ENCODE measurements at regions not wholly inside any gene's neighbourhood (a gene's known extent, or its start where the extent isn't known, plus 50 kb on each side); places are given as distances from the start of the nearest gene placed in this dataset.
"Not testable (repeated sequence)": the region's sequence is repeated elsewhere in the genome, so short reads cannot be mapped to it uniquely, and the experiment has no call there.

- ChIA-PET CTCF (no interaction called here), POLR2A (no interaction called here)
Measured at GRCh38 chr6:96276305-96276704, 245.3 kb upstream of the UFL1 start.

- ChIA-PET POLR2A (no interaction called here), CTCF (no interaction called here)
Measured at GRCh38 chr6:96276856-96277255, 244.8 kb upstream of the UFL1 start.

- CTCF ChIA-PET = no interaction called here
- POLR2A ChIA-PET = no interaction called here
Measured at GRCh38 chr6:96279084-96279483, 242.5 kb upstream of the UFL1 start.

- ChIA-PET POLR2A (no interaction called here), CTCF (no interaction called here)
Measured at GRCh38 chr6:96286503-96286902, 235.1 kb upstream of the UFL1 start.

GRCh38 chr6:96299525-96299924, 222.1 kb upstream of the UFL1 start:
- POLR2A ChIA-PET = no interaction called here
- CTCF ChIA-PET = no interaction called here

DNA sequence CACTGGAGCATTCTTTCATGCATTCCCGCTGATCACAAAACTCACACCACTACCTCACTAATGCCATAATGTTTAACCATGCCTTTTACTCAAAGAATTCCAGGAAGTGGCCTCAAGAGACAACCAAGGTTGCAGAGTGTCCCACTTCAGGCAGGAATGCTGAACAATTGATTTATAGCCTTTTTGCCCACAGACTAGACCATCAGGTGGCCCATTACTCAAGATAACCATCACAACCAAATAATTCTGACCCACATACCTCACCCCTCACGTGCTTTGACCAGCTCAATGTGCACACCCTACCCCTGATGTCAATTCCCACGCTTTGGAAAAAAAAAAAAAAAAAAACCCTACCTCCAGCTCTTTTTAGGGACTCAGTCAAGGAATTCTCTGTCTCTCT, 220.6 kb upstream of the UFL1 start:
- ChIA-PET POLR2A (no interaction called here), CTCF (no interaction called here)

- ChIA-PET POLR2A (no interaction called here), CTCF (no interaction called here)
Measured at GRCh38 chr6:96301781-96302180, 219.8 kb upstream of the UFL1 start.

DNA sequence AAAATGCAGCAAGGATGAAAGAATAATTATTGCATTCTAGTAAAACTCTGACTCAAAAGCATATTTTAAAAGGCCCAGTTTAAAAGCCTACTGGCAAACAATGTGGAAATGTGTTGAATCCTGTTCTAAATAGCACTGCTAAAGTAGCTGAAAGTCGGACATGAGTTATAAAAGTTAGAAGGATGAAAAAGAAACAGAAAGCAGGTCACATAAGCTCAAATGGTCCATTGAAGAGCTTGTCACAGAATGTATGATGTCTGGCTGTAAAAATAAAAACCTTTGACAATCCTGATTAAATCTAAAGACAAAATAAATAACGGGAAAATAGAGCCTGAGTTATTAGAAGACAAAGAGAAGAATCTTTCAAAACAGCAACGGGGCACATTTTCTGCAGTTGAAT, 218.6 kb upstream of the UFL1 start:
- POLR2A ChIA-PET = no interaction called here

DNA sequence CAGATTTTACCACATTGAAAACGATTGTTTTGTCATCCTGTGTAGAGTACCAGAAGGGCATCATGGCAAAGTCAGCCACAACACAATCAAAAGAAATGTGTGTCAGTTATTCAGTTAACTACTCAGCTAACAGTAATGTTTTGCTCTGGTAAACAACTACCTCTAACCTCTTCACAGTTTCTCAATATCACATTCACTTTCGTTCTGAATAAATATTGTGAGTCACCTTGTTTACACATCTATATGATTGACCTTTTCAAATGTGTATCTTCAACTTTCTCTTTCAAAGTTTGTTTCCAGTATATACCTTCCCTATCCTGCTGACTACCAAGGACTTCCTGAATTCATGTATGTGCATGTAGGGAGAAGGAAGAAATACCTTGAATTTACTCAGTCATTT, 216.6 kb upstream of the UFL1 start:
- POLR2A ChIA-PET = no interaction called here
- CTCF ChIA-PET = no interaction called here

More for the DNA sequence above, 218.6 kb upstream of the UFL1 start:
- CTCF ChIA-PET = no interaction called here

DNA sequence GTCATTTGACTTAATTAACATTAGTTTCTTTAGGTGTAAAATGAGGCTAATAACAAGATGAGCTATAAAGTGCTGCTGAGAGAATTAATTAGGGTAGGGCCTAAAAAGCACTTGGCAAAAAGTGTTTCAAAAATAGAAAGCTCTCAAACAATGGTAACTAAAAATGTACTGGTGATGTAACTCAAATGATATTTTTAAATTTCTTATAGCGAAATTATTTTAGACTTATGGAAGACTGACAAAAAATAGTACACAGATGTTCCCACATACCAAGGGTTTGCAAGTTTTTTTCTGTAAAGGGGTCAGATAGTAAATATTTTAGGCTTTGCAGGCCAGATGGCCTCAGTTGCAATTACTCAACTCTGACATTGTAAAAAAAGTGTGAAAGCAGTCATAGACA, 190.7 kb upstream of the UFL1 start:
- POLR2A ChIA-PET = no interaction called here

DNA sequence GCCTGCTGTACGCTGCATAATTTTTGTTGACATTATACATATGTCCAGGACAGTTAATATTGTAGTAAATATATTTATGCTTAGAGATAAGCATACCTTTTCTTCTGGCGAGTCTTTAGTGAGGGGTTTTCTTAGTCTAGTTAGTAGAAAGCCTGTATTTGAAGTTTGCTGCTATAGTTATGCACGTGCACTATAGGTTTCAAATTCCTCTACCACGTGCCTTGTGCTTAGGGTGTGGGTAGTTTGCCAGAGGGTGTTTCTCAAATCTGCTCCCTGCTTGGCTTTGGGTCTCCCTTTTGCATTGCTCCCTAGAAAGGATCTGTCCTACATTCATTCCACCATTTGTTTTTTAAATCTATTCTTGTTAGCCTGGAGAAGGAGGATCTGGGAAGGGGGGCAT, 181.4 kb upstream of the UFL1 start:
- ChIA-PET POLR2A (no interaction called here), CTCF (no interaction called here)

More for the DNA sequence above, 190.7 kb upstream of the UFL1 start:
- CTCF ChIA-PET = no interaction called here

DNA sequence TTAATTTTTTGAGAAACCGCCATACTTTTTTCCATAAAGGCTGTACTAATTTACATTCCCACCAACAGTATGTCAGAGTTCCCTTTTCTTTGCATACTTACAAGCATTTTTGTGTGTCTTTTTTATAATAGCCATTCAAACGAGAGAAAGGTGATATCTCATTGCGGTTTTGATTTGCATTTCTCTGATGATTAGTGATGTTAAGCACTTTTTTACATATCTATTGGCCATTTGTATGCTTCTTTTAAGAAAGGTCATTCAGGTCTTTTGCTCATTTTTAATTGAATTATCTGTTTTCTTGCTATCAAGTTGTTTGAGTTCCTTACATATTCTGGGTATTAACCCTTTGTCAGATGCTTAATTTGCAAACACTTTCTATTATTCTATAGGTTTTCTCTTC, 176.1 kb upstream of the UFL1 start:
- POLR2A ChIA-PET = no interaction called here

GRCh38 chr6:96381246-96381645, 140.4 kb upstream of the UFL1 start:
- ChIA-PET POLR2A (no interaction called here), CTCF (no interaction called here)

More for the DNA sequence above, 176.1 kb upstream of the UFL1 start:
- CTCF ChIA-PET = no interaction called here

DNA sequence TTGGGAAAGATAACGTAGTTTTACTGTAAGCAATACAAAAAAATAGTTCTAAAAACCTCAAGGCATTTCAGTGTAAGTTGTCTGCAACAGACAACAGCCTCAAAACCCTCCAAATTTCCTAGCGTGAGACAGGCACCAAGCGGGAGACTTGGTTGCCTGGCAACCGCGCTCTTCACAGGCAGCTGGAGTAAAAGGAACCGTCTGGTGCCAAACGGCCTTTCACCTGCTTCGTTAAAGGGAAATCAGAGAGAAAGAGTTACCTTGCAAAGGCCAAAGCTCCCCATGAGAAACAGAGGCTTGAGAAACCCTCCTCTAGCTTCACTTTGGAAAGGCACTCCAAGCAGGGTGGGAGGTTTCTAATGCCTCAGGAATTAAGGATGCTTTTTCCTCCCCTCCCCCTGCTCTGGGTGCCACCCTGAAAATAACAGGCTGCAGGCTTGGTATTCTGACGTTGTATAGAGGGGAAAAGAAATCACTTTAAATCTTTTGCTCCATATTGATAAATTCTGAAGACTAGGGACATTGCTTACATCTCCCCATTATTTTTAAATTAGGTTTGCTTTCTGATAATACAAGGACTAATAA, 129.7 kb upstream of the UFL1 start:
- ChIA-PET POLR2A (no interaction called here), CTCF (no interaction called here)

DNA sequence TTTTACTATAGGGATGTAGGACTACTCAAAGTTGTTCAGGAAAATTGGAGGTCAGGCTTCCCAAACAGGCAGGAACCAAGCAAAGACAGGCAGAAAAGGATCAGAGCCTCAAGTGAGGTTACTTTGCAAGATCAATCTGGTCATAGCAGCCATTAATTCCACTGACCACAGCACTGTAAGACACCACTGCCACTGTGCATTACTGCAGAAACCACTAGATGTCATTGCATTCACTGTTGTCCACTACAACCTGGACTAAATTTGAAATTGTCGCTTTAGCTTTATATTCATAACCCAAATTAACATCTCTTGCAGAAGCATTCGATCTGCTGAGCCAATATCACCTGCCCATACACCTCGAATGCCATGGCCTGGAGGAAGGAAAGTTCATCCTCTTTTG, 126.9 kb upstream of the UFL1 start:
- POLR2A ChIA-PET = no interaction called here
- CTCF ChIA-PET = no interaction called here

GRCh38 chr6:96410467-96410866, 111.1 kb upstream of the UFL1 start:
- ChIA-PET CTCF (no interaction called here), POLR2A (no interaction called here)

- ChIA-PET CTCF (no interaction called here), POLR2A (no interaction called here)
Measured at GRCh38 chr6:96420294-96420693, 101.3 kb upstream of the UFL1 start.

- POLR2A ChIA-PET = no interaction called here
- CTCF ChIA-PET = no interaction called here
Measured at GRCh38 chr6:96433950-96434349, 87.7 kb upstream of the UFL1 start.

GRCh38 chr6:96436398-96436797, 85.2 kb upstream of the UFL1 start:
- POLR2A ChIA-PET = no interaction called here
- CTCF ChIA-PET = no interaction called here

GRCh38 chr6:96437228-96437627, 84.4 kb upstream of the UFL1 start:
- CTCF ChIA-PET, POLR2A ChIA-PET: not testable (repeated sequence)

DNA sequence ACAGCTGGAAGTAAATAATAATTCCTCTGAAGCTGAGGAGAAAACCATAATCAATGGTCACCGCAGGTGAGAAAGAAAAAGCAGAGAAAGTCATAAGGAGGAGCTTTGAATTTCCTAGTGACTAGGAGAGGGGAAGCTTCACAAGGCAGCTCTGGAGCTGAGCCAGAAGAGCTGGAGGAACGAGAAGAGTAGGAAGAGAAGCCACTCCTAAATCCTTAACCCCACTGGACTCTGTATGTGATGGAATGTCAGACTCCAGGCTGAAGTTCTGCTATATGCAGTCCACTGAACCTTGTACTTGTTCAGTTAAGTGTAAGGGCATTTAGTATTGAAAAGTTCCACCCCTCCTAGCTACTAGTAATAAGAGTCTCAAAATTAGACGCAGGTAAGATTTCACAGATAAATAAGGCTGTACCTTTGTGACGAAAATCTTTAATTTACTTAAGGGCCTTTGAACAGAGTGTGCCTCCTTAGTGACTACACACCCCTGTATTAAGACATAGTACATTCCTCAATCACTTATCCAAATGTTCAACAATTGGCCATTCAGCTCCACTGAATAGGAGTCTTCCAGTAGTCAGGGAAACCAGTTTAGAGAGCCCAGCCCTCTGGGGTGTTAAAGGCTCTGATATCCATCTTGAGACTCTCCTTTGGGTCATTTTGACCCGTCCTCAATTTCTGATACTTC, 71.4 kb upstream of the UFL1 start:
- POLR2A ChIA-PET = no interaction called here
- CTCF ChIA-PET = no interaction called here

DNA sequence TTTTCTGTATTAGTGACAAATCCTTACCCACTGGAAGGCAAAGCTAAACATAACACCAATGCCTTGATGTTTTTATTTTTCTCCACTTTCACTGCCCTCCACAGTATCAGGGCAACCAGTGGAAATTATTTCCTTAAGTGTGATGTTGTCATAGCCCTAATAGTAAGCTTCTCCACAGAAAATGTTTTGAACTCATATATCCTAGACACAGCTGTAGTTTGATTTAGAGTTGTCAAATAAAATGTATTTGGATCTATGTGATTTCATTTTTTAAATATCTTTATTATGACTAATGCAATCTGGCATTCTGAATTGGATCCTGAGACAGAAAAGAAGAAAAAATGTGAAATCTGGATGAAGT, 70.9 kb upstream of the UFL1 start:
- ChIA-PET CTCF (no interaction called here), POLR2A (no interaction called here)

- POLR2A ChIA-PET = no interaction called here
Measured at GRCh38 chr6:96458771-96459170, 62.8 kb upstream of the UFL1 start.

More at GRCh38 chr6:96458771-96459170, 62.8 kb upstream of the UFL1 start:
- CTCF ChIA-PET = no interaction called here

Data from activated CD8-positive, alpha-beta memory T cell treated with anti-CD3 and anti-CD28 coated beads for 36 hours (primary cell).